Upper lobe of left lung (tissue), 4 donors: ENCODE measurements at regions not wholly inside any gene's neighbourhood (a gene's known extent, or its start where the extent isn't known, plus 50 kb on each side); places are given as distances from the start of the nearest gene placed in this dataset.

Source experiments
- POLR2A ChIP-seq, 4 donors: fragments of 450-650 bp; IDR thresholded peaks; one replicate each; pipeline ENCODE4 v1.5.1; 2016 to 2017; ENCODE audit warnings: antibody characterized with exemption in 4 of 4, mild to moderate bottlenecking in 2 of 4
- TF ChIP-seq, protein P1 (sequence below), 6 experiments: fragments of 450-650 bp in 4 of 6; fragments of 200-600 bp in 2 of 6; sonication (generic) in 2 of 6; IDR thresholded peaks; one replicate each; pipeline ENCODE4 v1.5.1; 2016 to 2019; ENCODE audit warnings: antibody characterized with exemption in 6 of 6

- TF ChIP-seq, protein P1, sequence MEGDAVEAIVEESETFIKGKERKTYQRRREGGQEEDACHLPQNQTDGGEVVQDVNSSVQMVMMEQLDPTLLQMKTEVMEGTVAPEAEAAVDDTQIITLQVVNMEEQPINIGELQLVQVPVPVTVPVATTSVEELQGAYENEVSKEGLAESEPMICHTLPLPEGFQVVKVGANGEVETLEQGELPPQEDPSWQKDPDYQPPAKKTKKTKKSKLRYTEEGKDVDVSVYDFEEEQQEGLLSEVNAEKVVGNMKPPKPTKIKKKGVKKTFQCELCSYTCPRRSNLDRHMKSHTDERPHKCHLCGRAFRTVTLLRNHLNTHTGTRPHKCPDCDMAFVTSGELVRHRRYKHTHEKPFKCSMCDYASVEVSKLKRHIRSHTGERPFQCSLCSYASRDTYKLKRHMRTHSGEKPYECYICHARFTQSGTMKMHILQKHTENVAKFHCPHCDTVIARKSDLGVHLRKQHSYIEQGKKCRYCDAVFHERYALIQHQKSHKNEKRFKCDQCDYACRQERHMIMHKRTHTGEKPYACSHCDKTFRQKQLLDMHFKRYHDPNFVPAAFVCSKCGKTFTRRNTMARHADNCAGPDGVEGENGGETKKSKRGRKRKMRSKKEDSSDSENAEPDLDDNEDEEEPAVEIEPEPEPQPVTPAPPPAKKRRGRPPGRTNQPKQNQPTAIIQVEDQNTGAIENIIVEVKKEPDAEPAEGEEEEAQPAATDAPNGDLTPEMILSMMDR (IDR thresholded peaks at IDR 0.05): no peak
- TF ChIP-seq POLR2A (IDR thresholded peaks at IDR 0.05): no peak
These were observed 125.7 kb downstream of the TTLL2 start for GRCh38 chr6:167450626-167451025.
